ENCODE measurements at regions not wholly inside any gene's neighbourhood (a gene's known extent, or its start where the extent isn't known, plus 50 kb on each side); places are given as distances from the start of the nearest gene placed in this dataset.

GRCh38 chr15:38996111-38996631 lies 431.6 kb upstream of the RASGRP1 start:
- TF ChIP-seq CTCF (IDR thresholded peaks at IDR 0.05; ENCODE audit: insufficient read depth, low read depth, low read length) (no peak), EZH2 (IDR thresholded peaks at IDR 0.05; ENCODE audit: insufficient read depth, low read length) (no peak)
